ENCODE measurements at regions not wholly inside any gene's neighbourhood (a gene's known extent, or its start where the extent isn't known, plus 50 kb on each side); places are given as distances from the start of the nearest gene placed in this dataset.

DNA sequence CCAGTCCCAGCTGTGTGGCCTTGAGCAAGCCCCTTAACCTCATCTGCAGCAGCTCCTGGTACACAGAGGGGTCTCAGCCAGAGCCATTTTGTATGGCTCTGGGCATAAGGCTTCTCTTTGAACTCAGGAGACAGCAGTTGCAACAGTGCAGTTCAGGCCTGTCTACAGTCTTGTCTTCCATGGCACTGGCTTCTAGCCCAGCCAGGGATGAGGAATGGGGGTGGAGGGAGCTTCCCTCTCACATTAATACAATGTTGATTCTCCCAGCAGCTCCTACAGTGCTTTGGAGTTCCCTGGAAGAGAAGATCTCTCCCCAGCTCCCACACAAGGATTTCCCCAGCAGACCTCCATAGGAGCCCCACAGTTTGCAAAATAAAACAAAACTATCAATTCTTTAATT is 350.2 kb downstream of the BUD13 start:
- TF ChIP-seq, protein P1, sequence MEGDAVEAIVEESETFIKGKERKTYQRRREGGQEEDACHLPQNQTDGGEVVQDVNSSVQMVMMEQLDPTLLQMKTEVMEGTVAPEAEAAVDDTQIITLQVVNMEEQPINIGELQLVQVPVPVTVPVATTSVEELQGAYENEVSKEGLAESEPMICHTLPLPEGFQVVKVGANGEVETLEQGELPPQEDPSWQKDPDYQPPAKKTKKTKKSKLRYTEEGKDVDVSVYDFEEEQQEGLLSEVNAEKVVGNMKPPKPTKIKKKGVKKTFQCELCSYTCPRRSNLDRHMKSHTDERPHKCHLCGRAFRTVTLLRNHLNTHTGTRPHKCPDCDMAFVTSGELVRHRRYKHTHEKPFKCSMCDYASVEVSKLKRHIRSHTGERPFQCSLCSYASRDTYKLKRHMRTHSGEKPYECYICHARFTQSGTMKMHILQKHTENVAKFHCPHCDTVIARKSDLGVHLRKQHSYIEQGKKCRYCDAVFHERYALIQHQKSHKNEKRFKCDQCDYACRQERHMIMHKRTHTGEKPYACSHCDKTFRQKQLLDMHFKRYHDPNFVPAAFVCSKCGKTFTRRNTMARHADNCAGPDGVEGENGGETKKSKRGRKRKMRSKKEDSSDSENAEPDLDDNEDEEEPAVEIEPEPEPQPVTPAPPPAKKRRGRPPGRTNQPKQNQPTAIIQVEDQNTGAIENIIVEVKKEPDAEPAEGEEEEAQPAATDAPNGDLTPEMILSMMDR (IDR thresholded peaks at IDR 0.05): no peak
- no peak for TF ChIP-seq POLR2A (IDR thresholded peaks at IDR 0.05)
